B cell (primary cell): ENCODE measurements at regions not wholly inside any gene's neighbourhood (a gene's known extent, or its start where the extent isn't known, plus 50 kb on each side); places are given as distances from the start of the nearest gene placed in this dataset.

Experiments used
- ATAC-seq: fragments of 200-7000 bp; cut with Tn5 transposase; one replicate; pipeline ENCODE4 v1.10.0; 2021; ENCODE audit warnings: low read depth, mild to moderate bottlenecking, moderate number of reproducible peaks, moderate library complexity
- CTCF ChIA-PET: fragments of 350-600 bp; sonication (Branson Sonifier 250); formaldehyde crosslinking; loops from one replicate; lab custom pipeline; 2021; ENCODE audit warnings: antibody characterized with exemption, inconsistent platforms; lab: Charles Lee
- POLR2A ChIA-PET: fragments of 350-600 bp; sonication (Branson Sonifier 250); formaldehyde crosslinking; loops from one replicate; lab custom pipeline; 2021; ENCODE audit warnings: antibody characterized with exemption; lab: Charles Lee
- DNase-seq: peaks from one replicate; pipeline ENCODE4 v3.0.0; 2013
- H2AFZ ChIP-seq: 2 replicates; pipeline ENCODE4 v1.6.1; 2012; ENCODE audit warnings: mild to moderate bottlenecking, low read depth, low read length; ENCODE audit not compliant: insufficient read depth, poor library complexity, severe bottlenecking
- H3K27ac ChIP-seq, 2 donors: 1 replicate in 1 of 2; 2 replicates in 1 of 2; pipeline ENCODE4 v1.5.1; 2012 to 2013; ENCODE audit warnings: low read length in 2 of 2, mild to moderate bottlenecking in 2 of 2, moderate library complexity in 1 of 2
- H3K27me3 ChIP-seq, 4 experiments: fragments of 200-600 bp in 1 of 4; sonication (generic) in 1 of 4; replicated peaks in 1 of 4; 1 replicate in 2 of 4; 2 replicates in 2 of 4; pipeline versions ENCODE4 v1.6.1 to v1.7.0; 2013 to 2016; ENCODE audit warnings: low read length in 3 of 4, mild to moderate bottlenecking in 2 of 4, mixed read lengths in 1 of 4, moderate library complexity in 1 of 4; ENCODE audit not compliant: insufficient read depth in 4 of 4, control insufficient read depth in 3 of 4; ENCODE audit errors: control extremely low read depth in 1 of 4
- H3K36me3 ChIP-seq, 2 experiments: replicated peaks in 1 of 2; 1 replicate in 1 of 2; 2 replicates in 1 of 2; pipeline versions ENCODE4 v1.6.1 to v1.7.1; 2013; ENCODE audit warnings: low read length in 1 of 2; ENCODE audit not compliant: insufficient read depth in 2 of 2, control insufficient read depth in 1 of 2; ENCODE audit errors: control extremely low read depth in 1 of 2, extremely low read depth in 1 of 2
- H3K4me1 ChIP-seq, 2 donors: fragments of 200-600 bp in 1 of 2; sonication (generic) in 1 of 2; 1 replicate in 1 of 2; 2 replicates in 1 of 2; pipeline versions ENCODE4 v1.5.1 to v1.6.1; 2013 to 2017; ENCODE audit warnings: low read length in 2 of 2; ENCODE audit not compliant: control insufficient read depth in 2 of 2, insufficient read depth in 2 of 2
- H3K4me2 ChIP-seq: replicated peaks from 2 replicates; pipeline ENCODE3; 2012; ENCODE audit warnings: mild to moderate bottlenecking, low read depth, low read length; ENCODE audit not compliant: poor library complexity, severe bottlenecking
- H3K4me3 ChIP-seq, 5 experiments: fragments of 200-600 bp in 1 of 5; sonication (generic) in 1 of 5; 1 replicate in 3 of 5; 2 replicates in 2 of 5; pipeline versions ENCODE4 v1.5.1 to v1.7.0; 2011 to 2016; ENCODE audit warnings: low read length in 4 of 5, mild to moderate bottlenecking in 4 of 5, low read depth in 2 of 5, control low read depth in 1 of 5, moderate library complexity in 1 of 5; ENCODE audit not compliant: insufficient read depth in 1 of 5; ENCODE audit errors: control extremely low read depth in 1 of 5, extremely low read depth in 1 of 5
- H3K79me2 ChIP-seq: fragments of 200-600 bp; sonication (generic); one replicate; pipeline ENCODE4 v1.6.0; 2016; ENCODE audit warnings: low read length; ENCODE audit not compliant: control insufficient read depth, insufficient read depth
- H3K9ac ChIP-seq: fragments of 200-600 bp; sonication (generic); 2 replicates; pipeline ENCODE4 v1.6.1; 2017; ENCODE audit warnings: mild to moderate bottlenecking, low read length, moderate library complexity
- H3K9me3 ChIP-seq, 3 donors: one replicate each; pipeline versions ENCODE4 v1.6.1 to v1.7.1; 2013; ENCODE audit warnings: low read length in 2 of 3; ENCODE audit not compliant: control insufficient read depth in 2 of 3, insufficient read depth in 1 of 3; ENCODE audit errors: control extremely low read depth in 1 of 3
- H4K20me1 ChIP-seq: 2 replicates; pipeline ENCODE4 v1.6.0; 2012; ENCODE audit warnings: mild to moderate bottlenecking, low read length; ENCODE audit not compliant: insufficient read depth, control insufficient read depth, poor library complexity, severe bottlenecking
- H3K27ac Mint-ChIP-seq: one replicate; pipeline ENCODE4 v1.8.0; 2021; ENCODE audit warnings: mixed read lengths
- H3K27me3 Mint-ChIP-seq: one replicate; pipeline ENCODE4 v1.8.0; 2021; ENCODE audit warnings: mixed read lengths
- H3K4me1 Mint-ChIP-seq: one replicate; pipeline ENCODE4 v1.8.0; 2021; ENCODE audit warnings: mixed read lengths
- H3K4me3 Mint-ChIP-seq: one replicate; pipeline ENCODE4 v1.8.0; 2021; ENCODE audit warnings: mixed read lengths
- H3K9me3 Mint-ChIP-seq: one replicate; pipeline ENCODE4 v1.8.0; 2022; ENCODE audit warnings: mixed read lengths; ENCODE audit not compliant: insufficient read depth
- EZH2 ChIP-seq: IDR thresholded peaks from 2 replicates; pipeline ENCODE4 v1.6.1; 2012; ENCODE audit warnings: borderline replicate concordance, low read depth, mild to moderate bottlenecking, moderate library complexity, low read length; ENCODE audit not compliant: insufficient read depth, poor library complexity, severe bottlenecking
- WGBS: methylation state at CpG from one replicate; pipeline ENCODE4 v1.1.5; 2013; ENCODE audit warnings: missing lambda C conversion rate; ENCODE audit not compliant: insufficient coverage; 5-methylcytosine and 5-hydroxymethylcytosine counted together
- intact Hi-C: fragments of 100-400 bp; cut with micrococcal nuclease; formaldehyde crosslinking; loops from one replicate; pipeline ENCODE4 v1.10.0; 2022
- TF ChIP-seq, protein P1 (sequence below): fragments of 200-600 bp; IDR thresholded peaks from one replicate; pipeline ENCODE4 v1.8.0; 2022; ENCODE audit warnings: antibody characterized with exemption, mild to moderate bottlenecking

DNA sequence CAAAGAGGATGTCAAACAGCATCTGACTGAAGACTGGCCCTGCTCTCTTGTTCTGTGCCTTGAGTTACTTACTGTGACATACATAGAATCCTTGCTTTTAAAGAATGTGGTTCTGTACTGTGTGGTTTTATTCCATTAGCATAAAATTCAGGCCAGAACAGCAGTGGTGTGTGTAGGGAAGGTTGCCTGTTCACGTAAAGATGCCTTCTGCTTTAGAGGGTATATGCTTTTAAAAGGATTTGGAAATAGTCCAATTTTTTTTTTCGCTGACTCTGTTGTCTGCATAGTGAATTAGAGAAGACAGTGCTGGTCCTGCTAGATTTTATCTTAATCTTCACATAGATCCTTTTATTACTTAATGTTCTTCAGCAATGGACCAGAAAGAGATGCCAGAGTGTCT, 470.8 kb upstream of the SEMA3A start:
- DNase-seq (no peak), ATAC-seq (no peak)
- Histone ChIP-seq H3K27ac (no peak overlapping the region), H4K20me1 (no peaks in the 10 kb centered on the region), H3K4me1 (no peaks in the 10 kb centered on the region), H3K27me3 (no peaks in the 10 kb centered on the region), H3K79me2 (no peaks in the 10 kb centered on the region), H2AFZ (no peak overlapping the region), H3K4me3 (no peak overlapping the region), H3K9me3 (no peaks in the 10 kb centered on the region), H3K9ac (no peak overlapping the region), H3K4me2 (no peak overlapping the region), H3K36me3 (no peaks in the 10 kb centered on the region)
- intact Hi-C loops, result no loop called here
- ChIA-PET CTCF (no interaction called here), POLR2A (no interaction called here)
- no peak overlapping the region for H3K27ac Mint-ChIP-seq
- WGBS, result 88% methylated on average over 1 of the region's 2 CpGs
- no peak overlapping the region for H3K4me3 Mint-ChIP-seq
- no peak for TF ChIP-seq EZH2
- TF ChIP-seq, protein P1, sequence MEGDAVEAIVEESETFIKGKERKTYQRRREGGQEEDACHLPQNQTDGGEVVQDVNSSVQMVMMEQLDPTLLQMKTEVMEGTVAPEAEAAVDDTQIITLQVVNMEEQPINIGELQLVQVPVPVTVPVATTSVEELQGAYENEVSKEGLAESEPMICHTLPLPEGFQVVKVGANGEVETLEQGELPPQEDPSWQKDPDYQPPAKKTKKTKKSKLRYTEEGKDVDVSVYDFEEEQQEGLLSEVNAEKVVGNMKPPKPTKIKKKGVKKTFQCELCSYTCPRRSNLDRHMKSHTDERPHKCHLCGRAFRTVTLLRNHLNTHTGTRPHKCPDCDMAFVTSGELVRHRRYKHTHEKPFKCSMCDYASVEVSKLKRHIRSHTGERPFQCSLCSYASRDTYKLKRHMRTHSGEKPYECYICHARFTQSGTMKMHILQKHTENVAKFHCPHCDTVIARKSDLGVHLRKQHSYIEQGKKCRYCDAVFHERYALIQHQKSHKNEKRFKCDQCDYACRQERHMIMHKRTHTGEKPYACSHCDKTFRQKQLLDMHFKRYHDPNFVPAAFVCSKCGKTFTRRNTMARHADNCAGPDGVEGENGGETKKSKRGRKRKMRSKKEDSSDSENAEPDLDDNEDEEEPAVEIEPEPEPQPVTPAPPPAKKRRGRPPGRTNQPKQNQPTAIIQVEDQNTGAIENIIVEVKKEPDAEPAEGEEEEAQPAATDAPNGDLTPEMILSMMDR, result no peak
- no peaks in the 10 kb centered on the region for H3K9me3 Mint-ChIP-seq
- no peaks in the 10 kb centered on the region for H3K27me3 Mint-ChIP-seq
- H3K4me1 Mint-ChIP-seq, result no peaks in the 10 kb centered on the region

GRCh38 chr7:84664626-84665025, 470.0 kb upstream of the SEMA3A start:
- H3K36me3 ChIP-seq, result no peaks in the 10 kb centered on the region
- H3K4me3 ChIP-seq, result no peak overlapping the region
- no peak overlapping the region for H3K9ac ChIP-seq
- ATAC-seq (no peak), DNase-seq (no peak)
- H3K9me3 ChIP-seq, result no peaks in the 10 kb centered on the region
- Mint-ChIP-seq H3K4me1 (no peaks in the 10 kb centered on the region), H3K9me3 (no peaks in the 10 kb centered on the region), H3K4me3 (no peak overlapping the region), H3K27ac (no peak overlapping the region), H3K27me3 (no peaks in the 10 kb centered on the region)
- ChIA-PET POLR2A (no interaction called here), CTCF (no interaction called here)
- H4K20me1 ChIP-seq, result no peaks in the 10 kb centered on the region
- H3K4me2 ChIP-seq, result no peak overlapping the region
- H3K27ac ChIP-seq, result no peak overlapping the region
- no peak overlapping the region for H2AFZ ChIP-seq
- intact Hi-C loops, result no loop called here
- no peaks in the 10 kb centered on the region for H3K4me1 ChIP-seq
- WGBS, result no CpG with 5 or more reads among the region's 1 CpG
- no peaks in the 10 kb centered on the region for H3K79me2 ChIP-seq
- TF ChIP-seq EZH2, result no peak
- TF ChIP-seq, protein P1, result no peak
- no peaks in the 10 kb centered on the region for H3K27me3 ChIP-seq
